ENCODE measurements at regions not wholly inside any gene's neighbourhood (a gene's known extent, or its start where the extent isn't known, plus 50 kb on each side); places are given as distances from the start of the nearest gene placed in this dataset.

GRCh38 chr2:67258831-67259230 is 138.3 kb upstream of the ETAA1 start:
- H2BK15ac ChIP-seq (ENCODE audit: low read depth, low read length) = no peak overlapping the region
- H3K56ac ChIP-seq (ENCODE audit: insufficient read length, low read depth, low read length) = no peak overlapping the region
- H3K4me1 ChIP-seq (ENCODE audit: insufficient read depth, low read length) = no peaks in the 10 kb centered on the region
- H3K4me3 Mint-ChIP-seq = no peak overlapping the region
- H2BK5ac ChIP-seq (ENCODE audit: insufficient read length, low read length) = no peak overlapping the region
- no CpG with 5 or more reads among the region's 1 CpG for WGBS (ENCODE audit: extremely low coverage, insufficient read length, low lambda C conversion rate)
- H4K91ac ChIP-seq (ENCODE audit: insufficient read length, low read depth, low read length) = no peak overlapping the region
- no peak overlapping the region for H3K23ac ChIP-seq (ENCODE audit: insufficient read length, low read depth, low read length)
- DNase-seq = no peak
- no peak overlapping the region for H3K14ac ChIP-seq (ENCODE audit: insufficient read depth, low read length)
- no peak overlapping the region for H4K5ac ChIP-seq (ENCODE audit: insufficient read length, low read depth, low read length)
- H2AK5ac ChIP-seq (ENCODE audit: insufficient read length, low read length) = no peak overlapping the region
- H2BK20ac ChIP-seq (ENCODE audit: low read depth, low read length, poor library complexity, severe bottlenecking) = no peak overlapping the region
- H3T11ph ChIP-seq (ENCODE audit: low read length) = no peak overlapping the region
- H2AFZ ChIP-seq (ENCODE audit: low read length) = no peak overlapping the region
- H3K4ac ChIP-seq (ENCODE audit: low read depth, low read length) = no peak overlapping the region
- H3K4me1 Mint-ChIP-seq = no peaks in the 10 kb centered on the region
- no peak overlapping the region for H3K4me2 ChIP-seq (ENCODE audit: insufficient read depth, insufficient read length, low read length)
- H3K27ac Mint-ChIP-seq = no peak overlapping the region
- no peaks in the 10 kb centered on the region for H3K9me3 Mint-ChIP-seq
- H3K27ac ChIP-seq (ENCODE audit: insufficient read length, low read depth, low read length) = no peak overlapping the region
- no peaks in the 10 kb centered on the region for H3K27me3 Mint-ChIP-seq (ENCODE audit: low read depth)
- no peaks in the 10 kb centered on the region for H3K79me1 ChIP-seq (ENCODE audit: insufficient read depth, low read depth, low read length, poor library complexity, severe bottlenecking)
- no peaks in the 10 kb centered on the region for H4K20me1 ChIP-seq (ENCODE audit: control insufficient read depth, insufficient read depth, insufficient read length)
- H3K9me3 ChIP-seq (ENCODE audit: control insufficient read depth, low read depth, low read length) = no peaks in the 10 kb centered on the region
- H2BK120ac ChIP-seq (ENCODE audit: low read depth, low read length, poor library complexity, severe bottlenecking) = no peak overlapping the region
- H3K18ac ChIP-seq (ENCODE audit: insufficient read length, low read depth, low read length) = no peak overlapping the region
- no peak for TF ChIP-seq CTCF (conservative IDR thresholded peaks at IDR 0.05)
- no peak overlapping the region for H2BK12ac ChIP-seq (ENCODE audit: insufficient read length, low read depth, low read length)
- H3K79me2 ChIP-seq (ENCODE audit: insufficient read depth, low read length) = no peaks in the 10 kb centered on the region
- H3K23me2 ChIP-seq (ENCODE audit: insufficient read length, low read depth, low read length, poor library complexity, severe bottlenecking) = no peaks in the 10 kb centered on the region
- no peak overlapping the region for H4K8ac ChIP-seq (replicated peaks; ENCODE audit: insufficient read length, low read depth, low read length)
- H3K27me3 ChIP-seq (ENCODE audit: insufficient read depth, low read length) = no peaks in the 10 kb centered on the region; the same call in 1 of the 2 replicates
- H3K36me3 Mint-ChIP-seq (ENCODE audit: insufficient read depth in 1 of 3, low read depth in 3 of 3) = no peaks in the 10 kb centered on the region
- H3K9ac ChIP-seq (ENCODE audit: extremely low read depth, insufficient read length, low read length) = no peak overlapping the region

Data from H9 (cell line).